HG03175 (cell line): ENCODE measurements at regions not wholly inside any gene's neighbourhood (a gene's known extent, or its start where the extent isn't known, plus 50 kb on each side); places are given as distances from the start of the nearest gene placed in this dataset.

Experiments used
- ATAC-seq: cut with Tn5 transposase; IDR thresholded peaks from one replicate; pipeline ENCODE4 v1.9.1; 2021; ENCODE audit warnings: mild to moderate bottlenecking, moderate library complexity; ENCODE audit not compliant: unreplicated experiment

- ATAC-seq: no peak
Observed at GRCh38 chr12:107462428-107463332, 222.9 kb upstream of the PWP1 start.

DNA sequence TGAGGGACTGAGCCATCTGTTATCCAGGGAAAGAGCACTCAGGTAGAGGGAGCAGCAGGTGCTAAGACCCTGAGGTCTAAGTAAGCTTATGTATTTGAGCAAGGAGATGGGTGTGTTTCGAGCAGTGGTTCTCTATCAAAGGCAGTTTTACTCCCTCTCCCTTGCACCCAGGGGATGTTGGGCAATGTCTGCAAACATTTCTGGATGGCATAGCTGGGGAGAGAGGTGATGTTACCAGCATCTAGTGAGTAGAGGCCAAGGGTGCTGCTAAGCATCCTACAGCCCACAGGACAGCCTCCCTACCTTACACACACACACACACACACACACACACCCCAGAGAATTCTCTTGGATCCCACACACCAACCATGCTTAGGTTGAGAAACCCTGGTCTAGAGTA lies 221.0 kb upstream of the PWP1 start:
- ATAC-seq: no peak

- no peak for ATAC-seq
Observed at GRCh38 chr12:107465625-107466024, 220.0 kb upstream of the PWP1 start.

DNA sequence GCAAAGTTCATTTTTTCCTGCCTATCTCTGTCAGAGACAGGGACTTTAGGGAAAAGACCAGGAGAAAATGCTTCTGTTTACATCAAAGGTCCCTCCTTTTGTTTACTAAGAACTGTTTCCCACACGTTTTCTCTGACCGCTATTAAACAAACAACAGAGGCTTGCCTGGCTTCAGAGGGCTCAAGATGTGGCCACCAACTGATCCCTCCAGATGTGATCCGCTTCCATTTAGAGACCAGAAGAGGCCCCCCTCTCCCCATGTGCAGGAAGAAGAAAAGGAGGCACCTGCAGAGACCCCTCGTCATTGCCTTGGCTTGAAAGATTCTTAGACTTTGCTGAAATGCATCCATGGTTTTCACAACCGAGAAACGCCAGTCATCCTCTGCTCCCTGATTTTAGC lies 217.9 kb upstream of the PWP1 start:
- no peak for ATAC-seq

- ATAC-seq: no peak
Observed at GRCh38 chr12:107468182-107468581, 217.4 kb upstream of the PWP1 start.

DNA sequence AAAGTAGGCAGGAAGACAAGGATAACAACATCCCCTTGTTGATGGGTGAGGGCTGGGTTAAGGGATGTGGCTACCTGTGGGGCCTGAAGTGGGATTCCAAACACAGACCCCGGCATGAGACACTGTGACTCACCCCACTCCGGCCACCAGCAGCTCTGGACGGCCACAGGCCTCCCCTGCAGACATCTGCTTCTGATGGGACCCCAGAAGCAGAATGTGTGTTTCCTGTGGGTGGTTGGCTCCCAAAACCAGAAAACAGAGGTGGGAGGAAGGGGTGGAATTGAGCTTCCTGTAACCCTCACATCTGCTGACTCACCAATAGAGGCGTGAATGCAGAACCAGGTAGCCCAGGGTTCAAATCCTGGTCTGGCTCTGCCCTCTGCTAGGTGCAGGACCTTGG lies 216.6 kb upstream of the PWP1 start:
- ATAC-seq: no peak

GRCh38 chr12:107470645-107471044 lies 215.0 kb upstream of the PWP1 start:
- ATAC-seq: no peak

- ATAC-seq: no peak
Observed at GRCh38 chr12:107472308-107472707, 213.3 kb upstream of the PWP1 start.

- ATAC-seq: no peak
Observed at GRCh38 chr12:107474099-107474498, 211.5 kb upstream of the PWP1 start.

DNA sequence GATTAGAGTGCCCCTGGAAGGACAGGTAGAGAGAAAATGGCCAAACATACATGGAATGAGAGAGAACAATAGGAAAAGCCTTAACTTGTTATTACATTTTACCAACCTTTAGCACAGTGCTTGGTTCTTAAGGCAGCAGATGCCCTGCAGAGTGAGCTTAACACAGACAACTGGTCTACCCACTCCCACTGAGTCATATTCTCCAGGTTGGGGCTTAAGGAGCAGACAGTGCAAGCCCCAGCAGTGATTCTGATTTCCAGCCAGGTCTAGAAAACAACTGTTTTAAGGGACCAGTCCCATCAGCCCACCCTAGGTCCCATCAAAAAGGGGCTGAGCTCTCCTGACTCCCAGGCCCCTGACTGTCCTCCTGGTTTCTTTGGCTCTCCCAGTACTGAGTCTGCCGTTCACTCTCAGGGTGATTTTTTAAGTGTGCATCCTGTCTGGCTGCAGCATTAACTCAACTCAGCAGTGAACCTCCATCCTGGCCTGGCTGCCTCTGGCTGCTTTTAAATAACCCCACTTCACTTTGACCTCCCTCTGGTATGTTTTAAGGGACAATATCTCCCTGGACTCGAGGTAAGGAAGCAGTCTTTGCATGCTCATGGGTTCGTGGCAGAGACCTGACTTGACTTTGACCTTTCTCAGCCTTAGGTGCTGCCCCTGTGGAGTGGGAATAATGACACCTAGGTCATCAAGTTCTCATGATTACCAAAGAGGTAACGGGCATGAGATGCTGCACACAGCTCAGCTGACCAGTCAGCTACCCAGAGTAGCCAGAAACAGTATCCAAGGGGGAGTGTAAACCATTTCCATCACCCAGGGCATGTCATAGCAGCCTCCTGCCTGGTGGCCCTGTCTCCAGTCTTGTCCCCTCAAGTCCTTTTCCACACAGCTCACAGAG lies 210.7 kb upstream of the PWP1 start:
- no peak for ATAC-seq

- ATAC-seq: no peak
Observed at GRCh38 chr12:107475900-107476299, 209.7 kb upstream of the PWP1 start.

GRCh38 chr12:107477018-107477417 lies 208.6 kb upstream of the PWP1 start:
- ATAC-seq: no peak

GRCh38 chr12:107477947-107478610 lies 207.5 kb upstream of the PWP1 start:
- ATAC-seq: no peak

DNA sequence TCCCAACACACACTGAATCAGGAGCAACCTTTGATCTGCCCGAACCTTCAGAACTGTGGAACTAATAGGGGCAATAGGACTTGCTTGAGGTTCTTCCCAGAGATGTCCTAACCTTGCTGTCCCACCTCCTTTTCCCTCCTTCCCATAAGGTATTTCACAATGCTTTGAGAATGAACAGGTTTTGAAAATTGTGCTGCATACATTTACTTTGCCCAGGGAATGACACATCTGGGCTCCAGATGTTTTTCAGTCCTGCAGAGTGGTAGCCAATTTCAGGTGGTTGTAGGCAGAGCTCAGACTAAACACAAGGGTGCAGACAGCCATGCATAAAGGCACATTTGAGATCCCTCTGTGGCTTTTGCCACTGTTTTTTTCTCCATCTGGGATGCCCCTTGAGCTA lies 206.7 kb upstream of the PWP1 start:
- ATAC-seq: no peak

DNA sequence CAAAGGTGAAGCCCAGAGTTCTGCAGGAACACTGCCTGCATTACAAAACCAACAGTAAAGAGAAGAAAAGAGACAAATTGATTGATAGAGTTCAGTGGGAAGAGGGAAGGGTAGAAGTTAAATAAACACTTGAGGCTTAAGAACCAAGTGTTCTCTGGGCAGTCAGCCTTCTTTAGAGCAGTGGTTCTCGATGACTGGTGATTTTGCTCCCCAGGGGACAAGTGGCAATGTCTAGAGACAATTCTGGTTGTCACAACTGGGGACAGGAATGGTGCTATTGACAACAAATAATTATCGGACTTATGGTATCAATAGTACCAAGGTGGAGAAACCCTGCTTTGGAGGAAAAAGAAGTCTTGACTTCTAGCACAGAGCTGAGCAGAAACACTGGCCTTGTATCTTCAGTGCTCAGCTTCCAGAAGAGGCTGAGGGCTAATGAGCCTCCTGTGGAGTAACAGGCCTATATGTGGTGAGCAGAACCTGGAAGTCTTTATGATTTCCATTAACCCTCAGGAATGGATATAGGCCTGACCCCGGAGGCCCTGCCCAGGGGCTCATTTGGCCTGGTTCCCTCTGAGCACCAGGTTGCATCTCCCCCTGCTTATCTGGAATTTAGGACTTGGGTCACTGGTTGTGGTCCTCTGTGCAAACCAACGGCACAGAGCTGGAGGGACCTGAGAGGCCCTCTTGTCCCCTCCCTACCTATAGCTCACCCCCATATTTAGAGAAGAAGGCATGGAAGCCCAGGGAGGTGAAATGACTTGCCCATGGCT lies 204.6 kb upstream of the PWP1 start:
- no peak for ATAC-seq

DNA sequence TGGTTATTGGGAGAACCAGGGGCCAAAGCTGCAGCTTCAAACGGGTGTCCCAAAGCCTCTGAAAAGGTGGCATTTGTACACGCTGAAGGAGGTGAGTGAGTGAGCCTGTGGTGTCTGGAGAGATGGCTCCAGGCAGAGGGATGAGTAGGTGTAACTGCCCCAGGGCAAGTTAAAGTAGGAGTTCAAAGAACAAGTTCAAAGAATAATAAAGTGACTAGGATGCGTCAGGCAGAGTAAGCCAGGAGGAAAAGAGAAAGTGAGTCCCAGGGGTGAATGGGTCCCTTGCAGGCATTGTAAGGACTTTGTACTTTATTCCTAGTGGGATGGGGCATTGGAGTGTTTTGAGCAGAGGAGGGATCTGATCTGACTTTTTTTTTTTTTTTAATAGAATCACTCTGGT lies 201.4 kb upstream of the PWP1 start:
- ATAC-seq: no peak

- ATAC-seq: no peak
Observed at GRCh38 chr12:107484941-107485340, 200.7 kb upstream of the PWP1 start.

DNA sequence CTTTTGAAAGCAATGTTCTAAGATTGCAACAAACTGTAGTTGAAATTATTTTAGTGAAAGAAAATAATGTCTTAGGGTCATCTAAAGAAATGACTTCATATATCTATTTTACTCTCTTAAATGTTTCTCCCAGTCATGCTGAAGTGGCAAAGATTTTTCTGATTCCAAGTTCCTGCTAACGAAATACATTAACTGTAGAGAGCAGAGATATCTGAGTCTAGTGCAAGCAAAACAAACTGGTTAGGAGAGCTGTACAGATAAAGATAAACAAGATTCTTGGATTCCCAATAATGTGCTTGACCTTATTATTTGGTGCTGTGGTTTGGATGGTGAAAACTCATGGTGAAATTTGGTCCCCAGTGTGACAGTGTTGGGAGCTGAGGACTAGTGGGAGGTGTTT lies 199.9 kb upstream of the PWP1 start:
- no peak for ATAC-seq

DNA sequence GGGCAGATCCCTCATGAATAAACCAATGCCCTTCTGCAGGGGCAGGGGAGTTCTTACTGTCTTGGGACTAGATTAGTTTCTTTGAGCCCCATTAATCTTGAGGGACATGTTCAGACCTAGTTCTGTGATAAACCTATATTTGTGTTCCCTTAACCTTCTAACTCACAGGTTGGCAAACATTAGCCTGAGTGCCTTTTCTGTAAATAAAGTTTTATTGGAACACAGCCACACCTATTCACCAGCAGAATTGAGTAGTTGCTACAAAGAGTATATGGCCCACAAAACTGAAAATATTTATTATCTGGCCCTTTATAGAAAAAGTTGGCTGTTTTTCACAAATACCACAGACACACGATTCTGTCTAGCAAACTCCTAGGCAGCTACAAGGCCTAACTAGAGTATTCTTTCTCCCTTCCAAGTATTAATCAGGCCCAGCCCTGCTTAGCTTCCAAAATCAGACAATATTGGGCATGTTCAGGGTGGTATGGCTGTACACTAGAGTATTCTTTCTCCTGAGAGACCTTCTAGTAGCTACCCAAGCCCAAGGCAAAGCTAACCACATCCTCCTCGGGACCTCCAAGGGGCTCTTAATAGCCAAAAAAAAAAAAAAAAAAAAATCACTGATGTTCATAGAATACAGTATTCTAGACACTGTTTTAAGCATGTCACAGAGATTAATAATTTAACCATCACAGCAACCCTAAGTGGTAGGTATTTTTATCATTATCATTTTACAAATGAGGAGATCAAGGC lies 199.3 kb upstream of the PWP1 start:
- no peak for ATAC-seq
